DOHH2 (cell line): ENCODE measurements at regions not wholly inside any gene's neighbourhood (a gene's known extent, or its start where the extent isn't known, plus 50 kb on each side); places are given as distances from the start of the nearest gene placed in this dataset.

Experiments used
- EZH2phosphoT487 ChIP-seq: fragments of 200-600 bp; sonication (generic); IDR thresholded peaks from 2 replicates; pipeline ENCODE4 v1.6.1; 2017; ENCODE audit warnings: borderline replicate concordance, mild to moderate bottlenecking, antibody characterized with exemption, low read length, moderate library complexity, mixed read lengths
- TF ChIP-seq, protein P1 (sequence below): fragments of 200-600 bp; sonication (generic); IDR thresholded peaks from one replicate; pipeline ENCODE4 v1.5.1; 2014; ENCODE audit warnings: antibody characterized with exemption, mild to moderate bottlenecking, low read depth, low read length; ENCODE audit not compliant: poor library complexity, severe bottlenecking

DNA sequence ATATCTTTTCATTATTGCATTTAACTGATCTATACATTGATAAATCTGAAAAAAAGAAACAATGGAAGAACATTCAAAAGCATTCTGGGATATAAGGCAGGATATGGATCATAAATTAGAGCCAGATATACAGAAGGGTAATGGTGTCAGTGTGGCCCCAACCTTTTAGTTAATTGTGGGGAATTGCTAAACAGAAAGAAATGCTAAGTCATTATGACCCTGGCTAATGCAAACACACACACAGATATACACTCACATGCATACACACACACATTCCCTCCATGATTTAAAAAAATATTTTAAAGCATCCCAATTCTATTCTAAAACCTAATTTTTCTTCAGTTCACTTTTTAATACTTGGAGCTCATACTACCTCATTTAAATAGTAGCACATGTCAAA is 404.5 kb downstream of the BCAT1 start:
- TF ChIP-seq, protein P1, sequence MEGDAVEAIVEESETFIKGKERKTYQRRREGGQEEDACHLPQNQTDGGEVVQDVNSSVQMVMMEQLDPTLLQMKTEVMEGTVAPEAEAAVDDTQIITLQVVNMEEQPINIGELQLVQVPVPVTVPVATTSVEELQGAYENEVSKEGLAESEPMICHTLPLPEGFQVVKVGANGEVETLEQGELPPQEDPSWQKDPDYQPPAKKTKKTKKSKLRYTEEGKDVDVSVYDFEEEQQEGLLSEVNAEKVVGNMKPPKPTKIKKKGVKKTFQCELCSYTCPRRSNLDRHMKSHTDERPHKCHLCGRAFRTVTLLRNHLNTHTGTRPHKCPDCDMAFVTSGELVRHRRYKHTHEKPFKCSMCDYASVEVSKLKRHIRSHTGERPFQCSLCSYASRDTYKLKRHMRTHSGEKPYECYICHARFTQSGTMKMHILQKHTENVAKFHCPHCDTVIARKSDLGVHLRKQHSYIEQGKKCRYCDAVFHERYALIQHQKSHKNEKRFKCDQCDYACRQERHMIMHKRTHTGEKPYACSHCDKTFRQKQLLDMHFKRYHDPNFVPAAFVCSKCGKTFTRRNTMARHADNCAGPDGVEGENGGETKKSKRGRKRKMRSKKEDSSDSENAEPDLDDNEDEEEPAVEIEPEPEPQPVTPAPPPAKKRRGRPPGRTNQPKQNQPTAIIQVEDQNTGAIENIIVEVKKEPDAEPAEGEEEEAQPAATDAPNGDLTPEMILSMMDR: no peak
- TF ChIP-seq EZH2phosphoT487: no peak
